Liver (tissue), 8 donors: ENCODE measurements at regions not wholly inside any gene's neighbourhood (a gene's known extent, or its start where the extent isn't known, plus 50 kb on each side); places are given as distances from the start of the nearest gene placed in this dataset.

ENCODE experiments used
- DNase-seq: peaks from one replicate; pipeline ENCODE4 v3.0.0-alpha.2; 2017; ENCODE audit warnings: low spot score
- H3K27ac ChIP-seq, 2 donors: one replicate each; pipeline ENCODE4 v1.7.0; 2013; ENCODE audit warnings: inconsistent platforms in 2 of 2, low read length in 2 of 2, control low read depth in 1 of 2, low read depth in 1 of 2, mild to moderate bottlenecking in 1 of 2
- H3K27me3 ChIP-seq, 4 donors: one replicate each; pipeline versions ENCODE4 v1.6.1 to v1.7.0; 2013; ENCODE audit warnings: low read length in 3 of 4, inconsistent platforms in 1 of 4, mild to moderate bottlenecking in 1 of 4, moderate library complexity in 1 of 4; ENCODE audit not compliant: control insufficient read depth in 4 of 4, insufficient read depth in 4 of 4
- H3K36me3 ChIP-seq, 4 donors: one replicate each; pipeline versions ENCODE4 v1.6.1 to v1.7.0; 2013; ENCODE audit warnings: low read length in 3 of 4, mild to moderate bottlenecking in 3 of 4, low read depth in 1 of 4, moderate library complexity in 1 of 4; ENCODE audit not compliant: control insufficient read depth in 4 of 4, insufficient read depth in 3 of 4
- H3K4me1 ChIP-seq, 4 donors: one replicate each; pipeline versions ENCODE4 v1.6.1 to v1.7.0; 2013; ENCODE audit warnings: low read length in 3 of 4, mild to moderate bottlenecking in 3 of 4, moderate library complexity in 1 of 4; ENCODE audit not compliant: control insufficient read depth in 4 of 4, insufficient read depth in 4 of 4
- H3K4me3 ChIP-seq, 3 donors: one replicate each; pipeline versions ENCODE4 v1.6.1 to v1.7.0; 2013; ENCODE audit warnings: low read length in 3 of 3, control low read depth in 1 of 3, low read depth in 1 of 3, mild to moderate bottlenecking in 1 of 3
- H3K9ac ChIP-seq, 2 donors: one replicate each; pipeline ENCODE4 v1.7.0; 2013; ENCODE audit warnings: low read length in 2 of 2, mild to moderate bottlenecking in 2 of 2, moderate library complexity in 2 of 2, control low read depth in 1 of 2, low read depth in 1 of 2
- H3K9me3 ChIP-seq, 4 donors: one replicate each; pipeline versions ENCODE4 v1.6.1 to v1.7.0; 2013; ENCODE audit warnings: low read length in 3 of 4; ENCODE audit not compliant: control insufficient read depth in 4 of 4
- FOXA2 ChIP-seq: IDR thresholded peaks from 2 replicates; pipeline ENCODE4 v1.6.1; 2016; ENCODE audit warnings: antibody characterized with exemption
- GABPA ChIP-seq, 2 donors: IDR thresholded peaks in 1 of 2; conservative IDR thresholded peaks in 1 of 2; 2 replicates each; pipeline ENCODE4 v1.6.1; 2016; ENCODE audit warnings: antibody characterized with exemption in 2 of 2, mild to moderate bottlenecking in 1 of 2, moderate library complexity in 1 of 2
- HNF4A ChIP-seq, 2 donors: conservative IDR thresholded peaks; 2 replicates each; pipeline ENCODE4 v1.6.1; 2016; ENCODE audit warnings: antibody characterized with exemption in 2 of 2, mild to moderate bottlenecking in 2 of 2
- MAX ChIP-seq: IDR thresholded peaks from 2 replicates; pipeline ENCODE4 v1.6.1; 2016; ENCODE audit warnings: antibody characterized with exemption
- REST ChIP-seq: IDR thresholded peaks from 2 replicates; pipeline ENCODE4 v1.6.1; 2016; ENCODE audit warnings: antibody characterized with exemption, mild to moderate bottlenecking
- RXRA ChIP-seq, 2 donors: IDR thresholded peaks; 2 replicates each; pipeline ENCODE4 v1.6.1; 2017 to 2018; ENCODE audit warnings: antibody characterized with exemption in 2 of 2, mild to moderate bottlenecking in 1 of 2
- SP1 ChIP-seq: IDR thresholded peaks from 2 replicates; pipeline ENCODE4 v1.6.1; 2018; ENCODE audit warnings: antibody characterized with exemption, mild to moderate bottlenecking
- WGBS: extraction: QIAGEN DNeasy Blood & Tissue Kit; methylation state at CpG from one replicate; pipeline ENCODE4 v1.1.7; 2013; 5-methylcytosine and 5-hydroxymethylcytosine counted together
- TF ChIP-seq, protein P1 (sequence below): fragments of 150-350 bp; IDR thresholded peaks from 2 replicates; pipeline ENCODE4 v1.5.1; 2017; ENCODE audit warnings: improper control_type of control experiment, low read depth, low read length; ENCODE audit not compliant: missing input control
- donor health status: healthy.
- donor health status: healthy.
- donor health status: healthy.
- donor health status: healthy.
- donor health status: healthy.

DNA sequence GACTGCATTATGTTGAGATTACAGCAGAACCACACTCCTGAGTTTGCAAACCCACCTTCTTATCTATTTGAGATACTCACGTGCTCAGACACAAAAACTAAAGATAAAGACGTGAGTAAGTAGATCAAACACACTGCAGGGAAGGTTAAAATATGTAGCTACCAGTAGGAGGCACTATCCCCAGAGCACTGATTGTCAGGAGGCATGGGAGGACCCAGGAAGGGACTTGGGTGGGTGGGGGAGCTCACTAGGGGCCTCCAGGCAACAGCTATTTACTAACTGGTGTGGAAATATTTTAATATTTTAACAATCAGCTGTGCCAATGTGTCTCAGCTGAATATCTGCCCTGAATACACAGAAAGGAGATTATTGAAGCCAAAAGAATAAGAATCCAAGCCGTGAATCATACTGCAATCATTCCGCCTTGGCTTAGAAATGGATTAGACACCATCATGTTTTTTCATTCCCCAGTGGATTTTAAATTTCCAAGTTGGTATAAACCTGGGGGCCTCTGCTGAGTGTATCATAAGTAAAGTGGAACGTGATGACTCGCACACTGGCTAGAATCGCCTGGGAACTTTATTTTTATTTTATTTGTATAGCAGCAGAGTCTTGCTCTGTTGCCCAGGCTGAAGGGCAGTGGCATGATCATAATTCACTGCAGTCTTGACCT is 73.2 kb upstream of the CACNA1A start (continued):
- TF ChIP-seq, protein P1, sequence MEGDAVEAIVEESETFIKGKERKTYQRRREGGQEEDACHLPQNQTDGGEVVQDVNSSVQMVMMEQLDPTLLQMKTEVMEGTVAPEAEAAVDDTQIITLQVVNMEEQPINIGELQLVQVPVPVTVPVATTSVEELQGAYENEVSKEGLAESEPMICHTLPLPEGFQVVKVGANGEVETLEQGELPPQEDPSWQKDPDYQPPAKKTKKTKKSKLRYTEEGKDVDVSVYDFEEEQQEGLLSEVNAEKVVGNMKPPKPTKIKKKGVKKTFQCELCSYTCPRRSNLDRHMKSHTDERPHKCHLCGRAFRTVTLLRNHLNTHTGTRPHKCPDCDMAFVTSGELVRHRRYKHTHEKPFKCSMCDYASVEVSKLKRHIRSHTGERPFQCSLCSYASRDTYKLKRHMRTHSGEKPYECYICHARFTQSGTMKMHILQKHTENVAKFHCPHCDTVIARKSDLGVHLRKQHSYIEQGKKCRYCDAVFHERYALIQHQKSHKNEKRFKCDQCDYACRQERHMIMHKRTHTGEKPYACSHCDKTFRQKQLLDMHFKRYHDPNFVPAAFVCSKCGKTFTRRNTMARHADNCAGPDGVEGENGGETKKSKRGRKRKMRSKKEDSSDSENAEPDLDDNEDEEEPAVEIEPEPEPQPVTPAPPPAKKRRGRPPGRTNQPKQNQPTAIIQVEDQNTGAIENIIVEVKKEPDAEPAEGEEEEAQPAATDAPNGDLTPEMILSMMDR, result no peak
- TF ChIP-seq FOXA2 (no peak), SP1 (no peak), HNF4A (conservative IDR thresholded peaks at IDR 0.05) (no peak)

DNA sequence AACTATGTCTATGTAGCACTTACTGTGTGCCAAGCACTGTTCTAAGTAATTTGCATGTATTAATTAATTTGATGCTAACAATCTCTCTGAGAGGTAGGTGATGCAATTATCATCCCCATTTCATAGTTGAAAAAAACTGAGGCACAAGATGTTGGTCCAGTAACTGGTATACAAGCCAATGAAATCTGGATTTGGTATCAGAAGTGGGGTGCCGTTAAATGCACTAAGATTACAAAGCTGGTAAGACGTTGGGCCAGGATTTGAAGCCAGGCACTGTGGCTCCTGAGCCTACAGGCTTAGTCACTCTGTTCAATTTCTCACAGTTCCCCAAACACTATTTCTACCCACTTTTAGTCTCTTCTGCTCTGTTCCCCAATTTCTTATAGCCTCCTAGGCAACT is 70.4 kb upstream of the CACNA1A start:
- Histone ChIP-seq H3K4me3 (no peak overlapping the region), H3K36me3 (no peaks in the 10 kb centered on the region), H3K27ac (no peak overlapping the region), H3K9me3 (peaks cover 9 to 13% (median 11%) of the 10 kb centered on the region in 4 donors), H3K27me3 (no peaks in the 10 kb centered on the region), H3K4me1 (no peaks in the 10 kb centered on the region), H3K9ac (no peak overlapping the region)
- WGBS, result 83% methylated on average over 2 of the region's 2 CpGs
- DNase-seq, result no peak
- TF ChIP-seq MAX, result no peak
- TF ChIP-seq, protein P1, result no peak
- no peak for TF ChIP-seq GABPA (IDR thresholded peaks at IDR 0.05 in 1 of 2, conservative IDR thresholded peaks at IDR 0.05 in 1 of 2)
- no peak for TF ChIP-seq REST

GRCh38 chr19:13574933-13575332 is 68.7 kb upstream of the CACNA1A start:
- no peak for TF ChIP-seq RXRA (IDR thresholded peaks at IDR 0.05)
- no peak overlapping the region for H3K9ac ChIP-seq
- H3K4me1 ChIP-seq, result no peaks in the 10 kb centered on the region
- DNase-seq, result no peak
- H3K36me3 ChIP-seq, result no peaks in the 10 kb centered on the region
- no peaks in the 10 kb centered on the region for H3K27me3 ChIP-seq
- WGBS, result 39% methylated on average over 11 of the region's 11 CpGs
- no peak overlapping the region for H3K4me3 ChIP-seq
- H3K27ac ChIP-seq, result no peak overlapping the region
- H3K9me3 ChIP-seq, result peaks cover 9 to 13% (median 11%) of the 10 kb centered on the region in 4 donors
